ENCODE measurements at regions not wholly inside any gene's neighbourhood (a gene's known extent, or its start where the extent isn't known, plus 50 kb on each side); places are given as distances from the start of the nearest gene placed in this dataset.

DNA sequence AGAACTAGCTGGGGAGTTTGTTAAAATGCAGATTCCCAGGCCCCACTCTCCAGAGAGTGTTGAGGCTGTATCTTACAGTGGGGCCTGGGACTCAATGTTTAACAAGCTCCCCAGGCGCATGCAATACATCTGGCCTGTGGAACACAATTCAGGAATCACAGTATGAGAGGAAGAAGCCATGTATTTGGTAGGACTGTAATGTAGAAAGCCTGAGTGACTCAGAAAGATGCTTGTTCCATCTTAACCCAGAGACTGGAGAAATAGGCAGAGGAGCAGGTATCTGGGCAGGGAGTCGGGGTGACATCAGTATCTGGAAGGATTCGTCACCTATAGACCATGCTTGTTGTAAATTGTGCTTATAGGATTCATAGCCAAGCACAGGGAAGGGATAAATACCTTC is 90.5 kb downstream of the UNC5CL start:
- TF ChIP-seq, protein P1, sequence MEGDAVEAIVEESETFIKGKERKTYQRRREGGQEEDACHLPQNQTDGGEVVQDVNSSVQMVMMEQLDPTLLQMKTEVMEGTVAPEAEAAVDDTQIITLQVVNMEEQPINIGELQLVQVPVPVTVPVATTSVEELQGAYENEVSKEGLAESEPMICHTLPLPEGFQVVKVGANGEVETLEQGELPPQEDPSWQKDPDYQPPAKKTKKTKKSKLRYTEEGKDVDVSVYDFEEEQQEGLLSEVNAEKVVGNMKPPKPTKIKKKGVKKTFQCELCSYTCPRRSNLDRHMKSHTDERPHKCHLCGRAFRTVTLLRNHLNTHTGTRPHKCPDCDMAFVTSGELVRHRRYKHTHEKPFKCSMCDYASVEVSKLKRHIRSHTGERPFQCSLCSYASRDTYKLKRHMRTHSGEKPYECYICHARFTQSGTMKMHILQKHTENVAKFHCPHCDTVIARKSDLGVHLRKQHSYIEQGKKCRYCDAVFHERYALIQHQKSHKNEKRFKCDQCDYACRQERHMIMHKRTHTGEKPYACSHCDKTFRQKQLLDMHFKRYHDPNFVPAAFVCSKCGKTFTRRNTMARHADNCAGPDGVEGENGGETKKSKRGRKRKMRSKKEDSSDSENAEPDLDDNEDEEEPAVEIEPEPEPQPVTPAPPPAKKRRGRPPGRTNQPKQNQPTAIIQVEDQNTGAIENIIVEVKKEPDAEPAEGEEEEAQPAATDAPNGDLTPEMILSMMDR (conservative IDR thresholded peaks at IDR 0.05; ENCODE audit: low read depth, low read length) = no peak
- no peak for TF ChIP-seq EZH2 (IDR thresholded peaks at IDR 0.05; ENCODE audit: borderline replicate concordance, low read depth, low read length, poor library complexity, severe bottlenecking)
